WTC11 (cell line): ENCODE measurements at regions not wholly inside any gene's neighbourhood (a gene's known extent, or its start where the extent isn't known, plus 50 kb on each side); places are given as distances from the start of the nearest gene placed in this dataset.
"Not testable (repeated sequence)": the region's sequence is repeated elsewhere in the genome, so short reads cannot be mapped to it uniquely, and the experiment has no call there.

Experiments
- ATAC-seq: fragments of 200-7000 bp; cut with Tn5 transposase; 2 replicates; pipeline ENCODE4 v1.10.0; 2021; ENCODE audit warnings: mild to moderate bottlenecking, moderate library complexity
- CTCF ChIA-PET: fragments of 300-600 bp; sonication (Branson Sonifier 250); formaldehyde crosslinking; loops from one replicate; lab custom pipeline; 2021; ENCODE audit warnings: antibody characterized with exemption; lab: Charles Lee
- POLR2A ChIA-PET: fragments of 350-600 bp; sonication (Branson Sonifier 250); formaldehyde crosslinking; loops from one replicate; lab custom pipeline; 2021; ENCODE audit warnings: antibody characterized with exemption; lab: Charles Lee
- DNase-seq: peaks from one replicate; pipeline ENCODE4 v3.0.0; 2021; ENCODE audit warnings: low spot score
- H3K27ac Mint-ChIP-seq: 2 replicates; pipeline ENCODE4 v1.8.0; 2021; ENCODE audit warnings: mixed read lengths
- H3K27me3 Mint-ChIP-seq: 2 replicates; pipeline ENCODE4 v1.8.0; 2021; ENCODE audit warnings: low read depth, mild to moderate bottlenecking, moderate library complexity, mixed read lengths
- H3K36me3 Mint-ChIP-seq: 2 replicates; pipeline ENCODE4 v1.8.0; 2021; ENCODE audit warnings: mixed read lengths
- H3K4me1 Mint-ChIP-seq: 2 replicates; pipeline ENCODE4 v1.8.0; 2022; ENCODE audit warnings: mixed read lengths
- H3K4me3 Mint-ChIP-seq: 2 replicates; pipeline ENCODE4 v1.8.0; 2021; ENCODE audit warnings: mild to moderate bottlenecking, moderate library complexity, mixed read lengths
- H3K9me3 Mint-ChIP-seq: 2 replicates; pipeline ENCODE4 v1.8.0; 2021; ENCODE audit warnings: mixed read lengths
- CREB1 ChIP-seq: sonication (generic); formaldehyde crosslinking; IDR thresholded peaks from 2 replicates; pipeline ENCODE4 v1.8.0; 2023; ENCODE audit warnings: mild to moderate bottlenecking, missing genetic modification reagents
- FOXJ3 ChIP-seq: sonication (generic); formaldehyde crosslinking; IDR thresholded peaks from 2 replicates; pipeline ENCODE4 v1.9.0; 2021; ENCODE audit warnings: missing genetic modification reagents, mild to moderate bottlenecking, borderline replicate concordance
- GTF2I ChIP-seq: fragments of 250-450 bp; sonication (Bioruptor Pico); conservative IDR thresholded peaks from 2 replicates; pipeline ENCODE4 v1.4.0; 2021; ENCODE audit warnings: mild to moderate bottlenecking
- HMGA2 ChIP-seq: fragments of 250-450 bp; sonication (Bioruptor Pico); IDR thresholded peaks from 2 replicates; pipeline ENCODE4 v1.4.0; 2021; ENCODE audit warnings: mild to moderate bottlenecking, moderate library complexity
- KAT7 ChIP-seq: sonication (generic); formaldehyde crosslinking; IDR thresholded peaks from 2 replicates; pipeline ENCODE4 v1.8.1; 2023; ENCODE audit warnings: missing genetic modification reagents, mild to moderate bottlenecking, borderline replicate concordance
- NFE2L1 ChIP-seq: sonication (generic); formaldehyde crosslinking; IDR thresholded peaks from 2 replicates; pipeline ENCODE4 v1.8.1; 2023; ENCODE audit warnings: missing genetic modification reagents
- SMAD3 ChIP-seq: sonication (generic); formaldehyde crosslinking; IDR thresholded peaks from 2 replicates; pipeline ENCODE4 v1.8.0; 2022; ENCODE audit warnings: missing genetic modification reagents, mild to moderate bottlenecking, borderline replicate concordance
- ZNF219 ChIP-seq: sonication (generic); formaldehyde crosslinking; IDR thresholded peaks from 2 replicates; pipeline ENCODE4 v1.8.0; 2023; ENCODE audit warnings: missing genetic modification reagents, mild to moderate bottlenecking, borderline replicate concordance
- ZNF416 ChIP-seq: fragments of 250-450 bp; sonication (Bioruptor Pico); IDR thresholded peaks from 2 replicates; pipeline ENCODE4 v1.9.0; 2021; ENCODE audit warnings: mild to moderate bottlenecking, inconsistent platforms
- ZNF671 ChIP-seq: fragments of 250-450 bp; sonication (Bioruptor Pico); IDR thresholded peaks from 2 replicates; pipeline ENCODE4 v1.8.0; 2021; ENCODE audit warnings: mild to moderate bottlenecking
- TF ChIP-seq, protein P1 (sequence below): sonication (generic); formaldehyde crosslinking; IDR thresholded peaks from 2 replicates; pipeline ENCODE4 v1.8.0; 2023; ENCODE audit warnings: missing genetic modification reagents
- TF ChIP-seq, protein P2 (sequence below): sonication (generic); formaldehyde crosslinking; IDR thresholded peaks from 2 replicates; pipeline ENCODE4 v1.8.0; 2022; ENCODE audit warnings: mild to moderate bottlenecking, missing genetic modification reagents
- TF ChIP-seq, protein P3 (sequence below): sonication (generic); formaldehyde crosslinking; IDR thresholded peaks from 2 replicates; pipeline ENCODE4 v1.8.0; 2022; ENCODE audit warnings: missing genetic modification reagents
- TF ChIP-seq, protein P4 (sequence below): fragments of 250-450 bp; sonication (Bioruptor Pico); IDR thresholded peaks from 2 replicates; pipeline ENCODE4 v1.8.0; 2021; ENCODE audit warnings: mild to moderate bottlenecking
- TF ChIP-seq, protein P5 (sequence below): sonication (generic); formaldehyde crosslinking; IDR thresholded peaks from 2 replicates; pipeline ENCODE4 v1.8.1; 2022; ENCODE audit warnings: missing genetic modification reagents, borderline replicate concordance
- TF ChIP-seq, protein P6 (sequence below): sonication (generic); formaldehyde crosslinking; IDR thresholded peaks from 2 replicates; pipeline ENCODE4 v1.8.0; 2023; ENCODE audit warnings: mild to moderate bottlenecking, missing genetic modification reagents

DNA sequence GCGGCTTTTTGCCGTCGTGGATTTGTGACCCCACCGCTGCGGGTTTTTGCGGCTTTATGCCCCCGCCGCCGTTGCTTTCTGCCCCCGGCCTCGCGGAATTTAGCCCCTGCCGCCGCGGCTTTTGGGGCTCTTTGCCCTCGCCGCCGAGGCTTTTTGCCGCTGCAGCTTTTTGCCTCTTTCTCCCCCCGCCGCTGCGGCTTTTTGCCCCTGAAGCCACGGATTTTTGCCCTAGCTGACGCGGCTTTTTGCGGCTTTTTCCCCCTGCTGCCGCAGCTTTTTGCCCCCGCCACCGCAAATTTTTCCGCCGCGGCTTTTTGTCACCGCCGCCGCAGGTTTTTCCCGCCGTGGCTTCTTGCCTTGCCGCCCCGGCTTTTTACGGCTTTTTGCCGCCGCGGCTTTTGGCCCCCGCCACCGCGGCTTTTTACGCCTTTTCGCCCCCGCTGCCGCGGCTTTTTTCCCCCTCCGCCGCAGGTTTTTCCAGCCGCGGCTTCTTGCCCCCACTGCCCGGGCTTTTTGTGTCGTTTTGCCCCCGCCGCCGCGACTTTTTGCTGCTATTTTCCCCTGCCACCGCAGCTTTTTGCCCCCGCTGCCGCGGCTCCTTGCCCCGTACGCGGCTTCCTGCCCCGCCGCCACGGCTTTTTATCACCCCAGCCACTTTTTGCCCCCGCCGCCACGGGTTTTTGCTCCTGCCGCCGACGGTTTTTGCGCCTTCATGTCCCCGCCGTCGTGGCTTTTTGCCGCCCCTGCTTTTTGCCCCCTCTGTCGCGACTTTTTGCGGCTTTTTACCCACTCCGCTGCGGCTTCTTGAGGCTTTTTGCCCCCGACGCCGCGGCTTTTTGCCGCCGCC, 3933.6 kb downstream of the SRGAP2C start:
- H3K4me1 Mint-ChIP-seq: no peaks in the 10 kb centered on the region
- DNase-seq: no peak
- H3K9me3 Mint-ChIP-seq: peaks cover 31% of the 10 kb centered on the region
- H3K27me3 Mint-ChIP-seq: peaks cover 10% of the 10 kb centered on the region
- ChIA-PET CTCF (no interaction called here), POLR2A (no interaction called here)
- H3K4me3 Mint-ChIP-seq: no peak overlapping the region
- ATAC-seq: no peak
- H3K27ac Mint-ChIP-seq: no peak overlapping the region
- H3K36me3 Mint-ChIP-seq: peaks cover 36% of the 10 kb centered on the region
- TF ChIP-seq SMAD3 (CRISPR knock-in tag): no peak
- TF ChIP-seq, protein P1, sequence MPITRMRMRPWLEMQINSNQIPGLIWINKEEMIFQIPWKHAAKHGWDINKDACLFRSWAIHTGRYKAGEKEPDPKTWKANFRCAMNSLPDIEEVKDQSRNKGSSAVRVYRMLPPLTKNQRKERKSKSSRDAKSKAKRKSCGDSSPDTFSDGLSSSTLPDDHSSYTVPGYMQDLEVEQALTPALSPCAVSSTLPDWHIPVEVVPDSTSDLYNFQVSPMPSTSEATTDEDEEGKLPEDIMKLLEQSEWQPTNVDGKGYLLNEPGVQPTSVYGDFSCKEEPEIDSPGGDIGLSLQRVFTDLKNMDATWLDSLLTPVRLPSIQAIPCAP (CRISPR knock-in tag): no peak
- TF ChIP-seq, protein P2, sequence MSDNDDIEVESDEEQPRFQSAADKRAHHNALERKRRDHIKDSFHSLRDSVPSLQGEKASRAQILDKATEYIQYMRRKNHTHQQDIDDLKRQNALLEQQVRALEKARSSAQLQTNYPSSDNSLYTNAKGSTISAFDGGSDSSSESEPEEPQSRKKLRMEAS (CRISPR knock-in tag): no peak
- TF ChIP-seq ZNF671 (CRISPR knock-in tag): no peak
- TF ChIP-seq, protein P3, sequence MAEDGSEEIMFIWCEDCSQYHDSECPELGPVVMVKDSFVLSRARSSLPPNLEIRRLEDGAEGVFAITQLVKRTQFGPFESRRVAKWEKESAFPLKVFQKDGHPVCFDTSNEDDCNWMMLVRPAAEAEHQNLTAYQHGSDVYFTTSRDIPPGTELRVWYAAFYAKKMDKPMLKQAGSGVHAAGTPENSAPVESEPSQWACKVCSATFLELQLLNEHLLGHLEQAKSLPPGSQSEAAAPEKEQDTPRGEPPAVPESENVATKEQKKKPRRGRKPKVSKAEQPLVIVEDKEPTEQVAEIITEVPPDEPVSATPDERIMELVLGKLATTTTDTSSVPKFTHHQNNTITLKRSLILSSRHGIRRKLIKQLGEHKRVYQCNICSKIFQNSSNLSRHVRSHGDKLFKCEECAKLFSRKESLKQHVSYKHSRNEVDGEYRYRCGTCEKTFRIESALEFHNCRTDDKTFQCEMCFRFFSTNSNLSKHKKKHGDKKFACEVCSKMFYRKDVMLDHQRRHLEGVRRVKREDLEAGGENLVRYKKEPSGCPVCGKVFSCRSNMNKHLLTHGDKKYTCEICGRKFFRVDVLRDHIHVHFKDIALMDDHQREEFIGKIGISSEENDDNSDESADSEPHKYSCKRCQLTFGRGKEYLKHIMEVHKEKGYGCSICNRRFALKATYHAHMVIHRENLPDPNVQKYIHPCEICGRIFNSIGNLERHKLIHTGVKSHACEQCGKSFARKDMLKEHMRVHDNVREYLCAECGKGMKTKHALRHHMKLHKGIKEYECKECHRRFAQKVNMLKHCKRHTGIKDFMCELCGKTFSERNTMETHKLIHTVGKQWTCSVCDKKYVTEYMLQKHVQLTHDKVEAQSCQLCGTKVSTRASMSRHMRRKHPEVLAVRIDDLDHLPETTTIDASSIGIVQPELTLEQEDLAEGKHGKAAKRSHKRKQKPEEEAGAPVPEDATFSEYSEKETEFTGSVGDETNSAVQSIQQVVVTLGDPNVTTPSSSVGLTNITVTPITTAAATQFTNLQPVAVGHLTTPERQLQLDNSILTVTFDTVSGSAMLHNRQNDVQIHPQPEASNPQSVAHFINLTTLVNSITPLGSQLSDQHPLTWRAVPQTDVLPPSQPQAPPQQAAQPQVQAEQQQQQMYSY (CRISPR knock-in tag): no peak
- TF ChIP-seq, protein P4, sequence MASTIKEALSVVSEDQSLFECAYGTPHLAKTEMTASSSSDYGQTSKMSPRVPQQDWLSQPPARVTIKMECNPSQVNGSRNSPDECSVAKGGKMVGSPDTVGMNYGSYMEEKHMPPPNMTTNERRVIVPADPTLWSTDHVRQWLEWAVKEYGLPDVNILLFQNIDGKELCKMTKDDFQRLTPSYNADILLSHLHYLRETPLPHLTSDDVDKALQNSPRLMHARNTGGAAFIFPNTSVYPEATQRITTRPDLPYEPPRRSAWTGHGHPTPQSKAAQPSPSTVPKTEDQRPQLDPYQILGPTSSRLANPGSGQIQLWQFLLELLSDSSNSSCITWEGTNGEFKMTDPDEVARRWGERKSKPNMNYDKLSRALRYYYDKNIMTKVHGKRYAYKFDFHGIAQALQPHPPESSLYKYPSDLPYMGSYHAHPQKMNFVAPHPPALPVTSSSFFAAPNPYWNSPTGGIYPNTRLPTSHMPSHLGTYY (CRISPR knock-in tag): no peak
- TF ChIP-seq NFE2L1 (CRISPR knock-in tag): no peak
- TF ChIP-seq KAT7 (CRISPR knock-in tag): no peak
- TF ChIP-seq GTF2I: no peak
- no peak for TF ChIP-seq ZNF416 (CRISPR knock-in tag)
- TF ChIP-seq CREB1 (CRISPR knock-in tag): no peak
- TF ChIP-seq, all 79 proteins: peak for 0

DNA sequence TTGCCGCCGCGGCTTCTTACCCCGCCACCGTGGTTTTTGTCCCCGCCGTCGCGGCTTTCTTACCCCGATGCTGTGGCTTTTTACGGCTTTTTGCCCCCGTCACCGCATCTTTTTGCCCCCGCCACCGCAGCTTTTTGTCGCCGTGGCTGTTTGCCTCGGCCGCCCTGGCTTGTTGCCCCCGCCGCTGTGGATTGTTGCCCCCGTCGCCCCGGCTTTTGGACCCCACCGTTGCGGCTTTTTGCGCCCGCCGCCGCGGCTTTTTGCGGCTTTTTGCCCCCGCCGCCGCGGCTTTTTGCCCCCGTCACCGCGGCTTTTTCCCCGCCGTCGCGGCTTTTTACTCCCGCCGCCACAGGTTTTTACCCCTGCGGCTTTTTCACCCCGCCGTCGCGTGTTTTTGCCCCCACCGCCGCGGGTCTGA, 3934.3 kb downstream of the SRGAP2C start:
- no peak overlapping the region for H3K4me3 Mint-ChIP-seq
- CTCF ChIA-PET: no interaction called here

DNA sequence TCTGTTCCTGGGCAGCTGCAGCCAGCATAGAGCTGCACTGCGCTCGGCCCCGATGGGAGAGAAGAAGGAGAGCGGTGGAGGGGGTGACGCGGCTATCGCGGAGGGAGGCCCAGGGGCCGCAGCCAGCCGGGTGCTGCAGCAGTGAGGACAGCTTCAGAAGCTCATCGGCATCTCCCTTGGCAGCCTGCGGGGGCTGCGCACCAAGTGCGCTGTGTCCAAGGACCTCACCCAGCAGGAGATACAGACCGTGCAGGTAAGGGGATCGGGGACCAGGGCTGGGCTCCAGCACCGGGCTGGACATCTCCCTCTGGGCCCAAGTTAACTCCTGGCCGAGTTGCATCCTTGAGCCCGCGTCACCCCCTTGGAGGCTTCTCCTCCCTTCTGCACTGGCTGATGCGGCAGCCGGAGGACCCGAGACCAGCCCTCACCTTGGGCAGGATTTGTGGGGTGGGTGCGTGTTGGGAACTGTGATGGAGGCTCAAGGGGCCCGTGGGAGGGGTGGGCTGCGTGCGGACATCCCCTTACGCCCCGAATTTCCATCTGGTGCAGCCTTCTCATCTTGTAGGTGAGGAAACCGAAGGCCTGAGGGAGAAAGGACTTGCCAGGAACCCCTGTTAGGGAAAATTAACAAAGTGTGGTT, 3934.9 kb downstream of the SRGAP2C start:
- H3K4me1 Mint-ChIP-seq, DNase-seq, POLR2A ChIA-PET, H3K27ac Mint-ChIP-seq, ATAC-seq, H3K4me3 Mint-ChIP-seq, CTCF ChIA-PET: not testable (repeated sequence)
- H3K9me3 Mint-ChIP-seq: peaks cover 39% of the 10 kb centered on the region
- peaks cover 15% of the 10 kb centered on the region for H3K27me3 Mint-ChIP-seq
- H3K36me3 Mint-ChIP-seq: peaks cover 46% of the 10 kb centered on the region

More for the DNA sequence above, 3934.3 kb downstream of the SRGAP2C start:
- H3K4me1 Mint-ChIP-seq: no peaks in the 10 kb centered on the region
- H3K27ac Mint-ChIP-seq: no peak overlapping the region
- peaks cover 32% of the 10 kb centered on the region for H3K9me3 Mint-ChIP-seq
- peaks cover 11% of the 10 kb centered on the region for H3K27me3 Mint-ChIP-seq
- POLR2A ChIA-PET: no interaction called here
- DNase-seq (no peak), ATAC-seq (no peak)
- peaks cover 41% of the 10 kb centered on the region for H3K36me3 Mint-ChIP-seq
- TF ChIP-seq, protein P5, sequence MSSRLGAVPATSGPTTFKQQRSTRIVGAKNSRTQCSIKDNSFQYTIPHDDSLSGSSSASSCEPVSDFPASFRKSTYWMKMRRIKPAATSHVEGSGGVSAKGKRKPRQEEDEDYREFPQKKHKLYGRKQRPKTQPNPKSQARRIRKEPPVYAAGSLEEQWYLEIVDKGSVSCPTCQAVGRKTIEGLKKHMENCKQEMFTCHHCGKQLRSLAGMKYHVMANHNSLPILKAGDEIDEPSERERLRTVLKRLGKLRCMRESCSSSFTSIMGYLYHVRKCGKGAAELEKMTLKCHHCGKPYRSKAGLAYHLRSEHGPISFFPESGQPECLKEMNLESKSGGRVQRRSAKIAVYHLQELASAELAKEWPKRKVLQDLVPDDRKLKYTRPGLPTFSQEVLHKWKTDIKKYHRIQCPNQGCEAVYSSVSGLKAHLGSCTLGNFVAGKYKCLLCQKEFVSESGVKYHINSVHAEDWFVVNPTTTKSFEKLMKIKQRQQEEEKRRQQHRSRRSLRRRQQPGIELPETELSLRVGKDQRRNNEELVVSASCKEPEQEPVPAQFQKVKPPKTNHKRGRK (CRISPR knock-in tag): no peak
- no peak for TF ChIP-seq ZNF219 (CRISPR knock-in tag)
- TF ChIP-seq HMGA2 (CRISPR knock-in tag): no peak
- no peak for TF ChIP-seq FOXJ3
- TF ChIP-seq GTF2I: no peak
- TF ChIP-seq, protein P6, sequence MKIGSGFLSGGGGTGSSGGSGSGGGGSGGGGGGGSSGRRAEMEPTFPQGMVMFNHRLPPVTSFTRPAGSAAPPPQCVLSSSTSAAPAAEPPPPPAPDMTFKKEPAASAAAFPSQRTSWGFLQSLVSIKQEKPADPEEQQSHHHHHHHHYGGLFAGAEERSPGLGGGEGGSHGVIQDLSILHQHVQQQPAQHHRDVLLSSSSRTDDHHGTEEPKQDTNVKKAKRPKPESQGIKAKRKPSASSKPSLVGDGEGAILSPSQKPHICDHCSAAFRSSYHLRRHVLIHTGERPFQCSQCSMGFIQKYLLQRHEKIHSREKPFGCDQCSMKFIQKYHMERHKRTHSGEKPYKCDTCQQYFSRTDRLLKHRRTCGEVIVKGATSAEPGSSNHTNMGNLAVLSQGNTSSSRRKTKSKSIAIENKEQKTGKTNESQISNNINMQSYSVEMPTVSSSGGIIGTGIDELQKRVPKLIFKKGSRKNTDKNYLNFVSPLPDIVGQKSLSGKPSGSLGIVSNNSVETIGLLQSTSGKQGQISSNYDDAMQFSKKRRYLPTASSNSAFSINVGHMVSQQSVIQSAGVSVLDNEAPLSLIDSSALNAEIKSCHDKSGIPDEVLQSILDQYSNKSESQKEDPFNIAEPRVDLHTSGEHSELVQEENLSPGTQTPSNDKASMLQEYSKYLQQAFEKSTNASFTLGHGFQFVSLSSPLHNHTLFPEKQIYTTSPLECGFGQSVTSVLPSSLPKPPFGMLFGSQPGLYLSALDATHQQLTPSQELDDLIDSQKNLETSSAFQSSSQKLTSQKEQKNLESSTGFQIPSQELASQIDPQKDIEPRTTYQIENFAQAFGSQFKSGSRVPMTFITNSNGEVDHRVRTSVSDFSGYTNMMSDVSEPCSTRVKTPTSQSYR: no peak

DNA sequence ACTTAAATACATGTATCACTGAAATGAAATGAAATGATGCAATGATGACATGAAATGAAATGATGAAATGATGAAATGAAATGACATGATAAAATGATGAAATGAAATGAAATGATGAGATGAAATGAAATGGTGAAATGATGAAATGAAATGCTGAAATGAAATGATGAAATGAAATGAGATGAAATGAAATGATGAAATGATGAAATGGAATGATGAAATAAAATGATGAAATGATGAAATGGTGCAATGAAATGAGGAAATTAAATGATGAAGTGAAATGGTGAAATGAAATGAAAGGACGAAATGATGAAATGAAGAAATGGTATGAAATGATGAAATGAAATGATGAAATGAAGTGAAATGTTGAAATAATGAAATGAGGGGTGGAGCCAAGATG, 3937.8 kb downstream of the SRGAP2C start:
- H3K27ac Mint-ChIP-seq, ATAC-seq, CTCF ChIA-PET, DNase-seq, H3K4me3 Mint-ChIP-seq, POLR2A ChIA-PET, H3K4me1 Mint-ChIP-seq: not testable (repeated sequence)
- peaks cover 61% of the 10 kb centered on the region for H3K36me3 Mint-ChIP-seq
- H3K27me3 Mint-ChIP-seq: peaks cover 22% of the 10 kb centered on the region
- peaks cover 53% of the 10 kb centered on the region for H3K9me3 Mint-ChIP-seq
